ENCODE measurements at regions not wholly inside any gene's neighbourhood (a gene's known extent, or its start where the extent isn't known, plus 50 kb on each side); places are given as distances from the start of the nearest gene placed in this dataset.

DNA sequence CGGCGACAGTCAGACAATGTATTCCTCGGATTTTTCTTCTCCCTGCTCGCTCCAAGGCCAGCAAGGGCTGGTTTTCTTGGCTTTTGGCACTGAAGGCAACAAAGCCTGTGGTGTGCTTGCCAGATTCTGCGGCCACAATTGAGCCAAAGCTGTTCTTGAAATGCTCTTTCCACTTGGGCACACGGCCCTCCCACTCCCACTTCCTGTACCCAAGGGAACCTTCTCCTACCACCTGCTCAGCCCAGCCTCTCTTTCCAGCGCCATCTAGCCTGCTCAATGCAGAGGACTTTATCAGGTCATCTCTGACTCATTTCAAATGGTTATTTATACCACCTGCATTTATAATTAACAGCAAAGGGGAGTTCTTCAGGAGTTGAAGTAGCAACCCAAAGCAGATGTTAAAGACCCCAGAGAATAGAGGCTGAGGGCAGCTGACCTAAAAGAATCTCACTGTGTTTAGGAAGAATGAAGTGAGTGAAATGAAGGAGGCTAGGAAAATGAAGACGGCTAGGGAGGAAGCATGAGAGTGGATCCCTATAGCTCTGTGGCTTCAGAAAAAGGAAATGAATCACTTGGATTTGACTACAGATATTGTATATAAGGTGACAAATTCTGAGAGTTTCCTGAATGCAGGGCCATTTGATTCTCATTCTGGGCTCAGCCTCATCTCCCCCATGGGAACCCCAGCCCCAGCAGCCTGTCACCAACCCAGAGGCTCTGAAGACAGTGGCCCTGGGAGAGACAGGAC, 439.0 kb downstream of the ENC1 start:
- TF ChIP-seq, protein P1, sequence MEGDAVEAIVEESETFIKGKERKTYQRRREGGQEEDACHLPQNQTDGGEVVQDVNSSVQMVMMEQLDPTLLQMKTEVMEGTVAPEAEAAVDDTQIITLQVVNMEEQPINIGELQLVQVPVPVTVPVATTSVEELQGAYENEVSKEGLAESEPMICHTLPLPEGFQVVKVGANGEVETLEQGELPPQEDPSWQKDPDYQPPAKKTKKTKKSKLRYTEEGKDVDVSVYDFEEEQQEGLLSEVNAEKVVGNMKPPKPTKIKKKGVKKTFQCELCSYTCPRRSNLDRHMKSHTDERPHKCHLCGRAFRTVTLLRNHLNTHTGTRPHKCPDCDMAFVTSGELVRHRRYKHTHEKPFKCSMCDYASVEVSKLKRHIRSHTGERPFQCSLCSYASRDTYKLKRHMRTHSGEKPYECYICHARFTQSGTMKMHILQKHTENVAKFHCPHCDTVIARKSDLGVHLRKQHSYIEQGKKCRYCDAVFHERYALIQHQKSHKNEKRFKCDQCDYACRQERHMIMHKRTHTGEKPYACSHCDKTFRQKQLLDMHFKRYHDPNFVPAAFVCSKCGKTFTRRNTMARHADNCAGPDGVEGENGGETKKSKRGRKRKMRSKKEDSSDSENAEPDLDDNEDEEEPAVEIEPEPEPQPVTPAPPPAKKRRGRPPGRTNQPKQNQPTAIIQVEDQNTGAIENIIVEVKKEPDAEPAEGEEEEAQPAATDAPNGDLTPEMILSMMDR (IDR thresholded peaks at IDR 0.05) = no peak
- no peaks in the 10 kb centered on the region for H3K9me3 ChIP-seq (ENCODE audit: control insufficient read depth, low read length)
- no peak overlapping the region for H3K27ac ChIP-seq
- no peak overlapping the region for H3K4me3 ChIP-seq (ENCODE audit: low read depth, low read length)
- no peaks in the 10 kb centered on the region for H3K36me3 ChIP-seq (ENCODE audit: control insufficient read depth, insufficient read depth, low read length)
- no peaks in the 10 kb centered on the region for H3K79me2 ChIP-seq
- H3K27me3 ChIP-seq (ENCODE audit: control insufficient read depth, insufficient read depth, low read length) = no peaks in the 10 kb centered on the region
- H3K4me2 ChIP-seq (ENCODE audit: low read length) = no peak overlapping the region
- H2AFZ ChIP-seq = no peak overlapping the region
- peaks cover 7% of the 10 kb centered on the region for H3K4me1 ChIP-seq
- no peak overlapping the region for H3K9ac ChIP-seq

DNA sequence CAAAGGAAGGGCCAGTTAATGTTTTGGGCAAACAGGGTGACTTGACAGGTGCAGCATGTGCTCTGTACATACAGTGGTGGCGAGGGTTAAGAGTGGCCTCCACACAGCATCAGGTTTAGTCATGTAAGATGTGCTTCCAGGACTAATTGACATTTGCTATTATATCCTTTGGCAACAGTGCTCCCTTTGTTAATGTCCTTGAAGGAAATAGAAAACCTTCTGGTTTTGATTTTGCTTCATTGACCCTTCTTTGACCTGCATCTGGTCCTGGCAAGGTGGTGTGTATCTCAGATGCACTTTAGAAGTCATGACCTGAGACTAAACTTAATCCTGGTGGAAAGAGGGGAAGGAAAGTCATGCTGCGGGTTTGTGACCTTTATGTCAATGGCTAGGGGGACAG, 440.0 kb downstream of the ENC1 start:
- H3K9ac ChIP-seq = no peak overlapping the region
- H3K9me3 ChIP-seq (ENCODE audit: control insufficient read depth, low read length) = no peaks in the 10 kb centered on the region
- no peaks in the 10 kb centered on the region for H3K36me3 ChIP-seq (ENCODE audit: control insufficient read depth, insufficient read depth, low read length)
- H3K27ac ChIP-seq = no peak overlapping the region
- H3K4me1 ChIP-seq = peaks cover under 1% of the 10 kb centered on the region
- H3K4me3 ChIP-seq (ENCODE audit: low read depth, low read length) = no peak overlapping the region
- no peak overlapping the region for H2AFZ ChIP-seq
- H3K79me2 ChIP-seq = no peaks in the 10 kb centered on the region
- no peak overlapping the region for H3K4me2 ChIP-seq (ENCODE audit: low read length)
- TF ChIP-seq, protein P1 (IDR thresholded peaks at IDR 0.05) = no peak
- H3K27me3 ChIP-seq (ENCODE audit: control insufficient read depth, insufficient read depth, low read length) = no peaks in the 10 kb centered on the region

DNA sequence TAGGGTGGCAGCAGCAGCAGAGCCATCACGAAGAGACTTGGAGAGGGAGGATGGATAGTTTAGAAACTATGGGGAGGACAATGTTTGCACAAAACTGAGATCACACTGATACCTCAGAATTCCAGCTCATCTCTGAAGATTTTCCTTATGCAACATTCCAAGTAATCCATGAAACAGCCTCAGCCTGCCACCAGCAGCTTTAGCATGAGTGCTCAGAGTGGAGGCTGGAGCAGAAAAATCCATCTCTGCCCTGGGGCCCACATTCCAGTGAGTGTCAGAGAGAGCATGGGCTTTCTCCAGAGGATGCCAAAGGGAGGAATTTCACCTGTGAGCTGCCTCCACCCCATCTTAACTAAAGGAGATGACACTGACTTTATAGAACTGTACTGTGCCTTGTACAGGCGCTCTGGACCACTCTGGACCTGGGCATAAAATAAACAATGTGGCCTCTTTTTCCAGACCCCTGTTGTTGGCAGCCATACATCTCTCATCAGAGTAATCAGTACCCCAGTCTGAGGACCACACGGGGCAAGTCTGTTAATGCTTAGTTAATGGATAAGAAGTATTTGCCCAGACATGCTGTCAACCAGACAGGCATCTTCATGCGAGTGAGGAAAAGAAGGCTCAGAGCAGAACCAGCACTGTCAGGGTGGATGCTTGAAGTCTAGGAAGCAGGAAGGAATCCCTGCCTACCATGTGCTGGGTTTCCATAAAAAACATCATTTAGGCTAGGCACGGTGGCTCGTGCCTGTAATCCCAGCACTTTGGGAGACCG, 440.9 kb downstream of the ENC1 start:
- H3K27ac ChIP-seq = no peak overlapping the region
- H3K4me3 ChIP-seq (ENCODE audit: low read depth, low read length) = no peak overlapping the region
- no peak overlapping the region for H2AFZ ChIP-seq
- H3K79me2 ChIP-seq = no peaks in the 10 kb centered on the region
- H3K27me3 ChIP-seq (ENCODE audit: control insufficient read depth, insufficient read depth, low read length) = no peaks in the 10 kb centered on the region
- no peak overlapping the region for H3K9ac ChIP-seq
- no peaks in the 10 kb centered on the region for H3K4me1 ChIP-seq
- no peak overlapping the region for H3K4me2 ChIP-seq (ENCODE audit: low read length)
- no peaks in the 10 kb centered on the region for H3K9me3 ChIP-seq (ENCODE audit: control insufficient read depth, low read length)
- TF ChIP-seq, protein P1 (IDR thresholded peaks at IDR 0.05) = no peak
- H3K36me3 ChIP-seq (ENCODE audit: control insufficient read depth, insufficient read depth, low read length) = no peaks in the 10 kb centered on the region

DNA sequence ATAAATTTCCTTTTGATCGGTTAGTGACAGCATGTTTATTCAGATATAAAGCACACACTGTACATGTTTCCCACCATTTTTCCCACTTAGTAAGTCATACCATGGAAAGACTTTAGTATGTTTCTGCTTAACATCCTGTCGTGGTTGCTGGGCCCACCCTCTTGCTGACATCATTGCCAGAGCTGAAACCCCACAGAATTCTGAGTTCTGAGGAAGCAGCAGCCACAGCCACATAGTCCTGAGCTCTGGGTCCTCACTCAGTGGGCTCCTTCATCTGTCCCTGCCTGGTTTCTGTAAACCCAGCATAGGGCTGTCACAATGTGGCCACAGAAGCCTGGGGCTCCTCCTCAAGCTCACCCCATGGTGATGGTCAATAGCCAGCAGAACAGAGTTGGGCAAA, 441.5 kb downstream of the ENC1 start:
- H3K9me3 ChIP-seq (ENCODE audit: control insufficient read depth, low read length) = no peaks in the 10 kb centered on the region
- H3K4me3 ChIP-seq (ENCODE audit: low read depth, low read length) = no peak overlapping the region
- TF ChIP-seq, protein P1 (IDR thresholded peaks at IDR 0.05) = no peak

More for the DNA sequence above, 441.5 kb downstream of the ENC1 start:
- H3K27ac ChIP-seq = no peak overlapping the region
- no peak overlapping the region for H3K4me2 ChIP-seq (ENCODE audit: low read length)
- H3K79me2 ChIP-seq = no peaks in the 10 kb centered on the region
- no peak overlapping the region for H3K9ac ChIP-seq
- H3K4me1 ChIP-seq = no peaks in the 10 kb centered on the region
- H3K36me3 ChIP-seq (ENCODE audit: control insufficient read depth, insufficient read depth, low read length) = no peaks in the 10 kb centered on the region
- H3K27me3 ChIP-seq (ENCODE audit: control insufficient read depth, insufficient read depth, low read length) = no peaks in the 10 kb centered on the region
- no peak overlapping the region for H2AFZ ChIP-seq

Data from parathyroid adenoma (tissue), 2 donors.